Skeletal muscle cell (primary cell): ENCODE measurements at regions not wholly inside any gene's neighbourhood (a gene's known extent, or its start where the extent isn't known, plus 50 kb on each side); places are given as distances from the start of the nearest gene placed in this dataset.

Experiments used
- DNase-seq: peaks from one replicate; pipeline ENCODE4 v3.0.0-alpha.2; 2010; ENCODE audit warnings: low read depth
- H3K4me3 ChIP-seq: 2 replicates; pipeline ENCODE4 v1.5.1; 2011; ENCODE audit warnings: low read depth, mild to moderate bottlenecking, control low read depth, low read length, moderate library complexity

GRCh38 chr7:72524037-72524436, 111.9 kb upstream of the CALN1 start:
- DNase-seq: no peak
- H3K4me3 ChIP-seq: no peak overlapping the region

- DNase-seq: no peak
- H3K4me3 ChIP-seq: no peak overlapping the region
Observed at GRCh38 chr7:72504061-72504706, 92.0 kb upstream of the CALN1 start.

- no peak for DNase-seq
Observed at GRCh38 chr7:72503644-72504043, 91.5 kb upstream of the CALN1 start.

GRCh38 chr7:72494807-72495206, 82.7 kb upstream of the CALN1 start:
- DNase-seq: no peak
- H3K4me3 ChIP-seq: no peak overlapping the region

More at GRCh38 chr7:72503644-72504043, 91.5 kb upstream of the CALN1 start:
- no peak overlapping the region for H3K4me3 ChIP-seq

GRCh38 chr7:72493850-72494661, 81.9 kb upstream of the CALN1 start:
- DNase-seq: peak; percentile 1
- H3K4me3 ChIP-seq: no peak overlapping the region

GRCh38 chr7:72492461-72493065, 80.4 kb upstream of the CALN1 start:
- H3K4me3 ChIP-seq: no peak overlapping the region
- no peak for DNase-seq

GRCh38 chr7:72490301-72490700, 78.2 kb upstream of the CALN1 start:
- H3K4me3 ChIP-seq: no peak overlapping the region
- no peak for DNase-seq

- no peak overlapping the region for H3K4me3 ChIP-seq
- DNase-seq: no peak
Observed at GRCh38 chr7:72481934-72482333, 69.8 kb upstream of the CALN1 start.

- H3K4me3 ChIP-seq: no peak overlapping the region
- no peak for DNase-seq
Observed at GRCh38 chr7:72476608-72477305, 64.6 kb upstream of the CALN1 start.

- no peak overlapping the region for H3K4me3 ChIP-seq
- DNase-seq: no peak
Observed at GRCh38 chr7:72467237-72467636, 55.1 kb upstream of the CALN1 start.

- no peak for DNase-seq
- no peak overlapping the region for H3K4me3 ChIP-seq
Observed at GRCh38 chr7:72466797-72467196, 54.7 kb upstream of the CALN1 start.

- no peak overlapping the region for H3K4me3 ChIP-seq
- no peak for DNase-seq
Observed at GRCh38 chr7:72465521-72465920, 53.4 kb upstream of the CALN1 start.

- no peak overlapping the region for H3K4me3 ChIP-seq
- DNase-seq: no peak
Observed at GRCh38 chr7:72462311-72462710, 50.2 kb upstream of the CALN1 start.
